COLO829 (cell line): ENCODE measurements at regions not wholly inside any gene's neighbourhood (a gene's known extent, or its start where the extent isn't known, plus 50 kb on each side); places are given as distances from the start of the nearest gene placed in this dataset.
"Not testable (repeated sequence)": the region's sequence is repeated elsewhere in the genome, so short reads cannot be mapped to it uniquely, and the experiment has no call there.

Experiments
- DNase-seq: peaks from one replicate; pipeline ENCODE4 v3.0.0; 2012; ENCODE audit warnings: low spot score

DNA sequence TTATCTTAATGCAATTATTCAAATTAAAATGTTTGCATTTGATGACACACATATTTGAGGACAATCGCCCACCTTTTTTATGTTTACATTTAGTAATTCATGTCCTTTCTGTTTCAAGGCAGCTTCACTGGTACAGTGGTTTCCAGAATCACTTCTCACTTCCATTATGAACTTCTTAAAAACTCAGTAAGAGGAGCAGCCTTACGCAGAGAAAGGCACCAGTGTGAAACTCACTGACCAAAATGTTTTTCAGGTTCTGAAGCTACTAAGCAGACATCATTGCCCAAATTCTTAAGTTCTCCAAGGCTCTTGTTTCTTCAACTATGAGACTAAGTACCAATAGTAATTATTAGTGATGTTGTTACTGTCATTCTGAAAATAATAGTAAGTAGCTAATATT, 353.1 kb upstream of the CXADR start:
- no peak for DNase-seq

DNA sequence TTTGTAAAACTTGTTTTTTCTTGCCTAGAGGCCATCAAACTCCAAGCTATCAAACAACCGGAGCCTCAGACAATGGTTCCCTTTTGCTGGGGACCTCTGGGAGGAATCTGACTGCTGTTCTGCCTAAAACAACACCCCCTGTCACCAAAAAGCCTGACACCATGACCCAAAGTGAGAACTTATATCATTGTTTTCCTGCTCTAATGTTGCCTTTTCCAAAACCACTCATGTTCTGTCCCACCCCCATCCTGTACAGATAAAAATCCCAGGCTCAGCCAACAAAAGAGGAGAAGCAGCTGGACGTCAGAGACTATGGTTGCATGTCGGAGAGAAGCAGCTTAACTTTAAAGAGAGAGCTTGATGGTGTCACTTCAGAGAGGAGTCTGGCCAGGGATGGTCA, 327.2 kb upstream of the CXADR start:
- no peak for DNase-seq

DNA sequence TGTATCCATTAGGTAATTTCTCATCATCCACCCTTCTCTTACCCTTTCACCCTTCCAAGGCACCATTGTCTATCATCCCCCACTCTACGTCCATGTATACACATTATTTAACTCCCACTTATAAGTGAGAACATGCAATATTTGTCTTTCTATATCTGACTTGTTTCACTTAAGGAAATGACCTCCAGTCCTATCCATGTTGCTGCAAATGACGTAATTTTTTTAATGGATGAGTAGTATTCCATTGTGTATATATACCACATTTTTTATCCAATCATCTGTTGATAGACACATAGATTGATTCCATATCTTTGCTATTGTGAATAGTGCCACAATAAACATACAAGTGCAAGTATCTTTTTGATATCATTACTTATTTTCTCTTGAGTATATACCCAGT, 322.9 kb upstream of the CXADR start:
- DNase-seq: no peak

DNA sequence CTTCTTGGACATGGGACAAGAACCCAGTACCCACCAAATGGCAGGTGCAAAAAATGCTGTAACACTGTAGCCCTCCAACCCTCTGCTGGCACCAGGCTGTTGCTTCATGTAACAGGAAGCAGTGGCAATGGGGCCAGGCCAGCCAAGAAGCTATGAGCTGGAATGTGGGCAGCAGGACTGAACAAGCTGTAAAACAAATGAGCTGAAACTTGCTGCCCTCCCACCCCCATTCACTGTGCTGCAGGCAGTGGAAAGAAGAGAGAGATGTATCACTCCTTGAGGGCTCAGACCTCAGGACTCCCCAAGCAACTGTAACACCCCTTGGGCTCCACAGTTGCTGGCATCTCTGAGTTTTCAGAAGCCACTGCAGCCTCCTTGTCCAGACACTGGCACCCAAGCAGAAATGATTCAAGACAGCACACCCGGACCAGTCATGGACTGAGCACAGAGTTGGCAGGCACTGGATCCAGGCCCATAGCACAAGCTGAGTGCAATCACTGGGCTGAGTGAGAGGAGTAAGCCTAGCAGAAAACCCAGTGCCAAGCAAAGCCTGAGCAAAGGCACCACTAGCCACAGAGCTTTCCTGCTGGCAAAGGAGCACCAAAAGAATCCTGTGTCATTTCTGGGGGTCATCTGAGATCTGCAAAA, 321.4 kb upstream of the CXADR start:
- DNase-seq: no peak

DNA sequence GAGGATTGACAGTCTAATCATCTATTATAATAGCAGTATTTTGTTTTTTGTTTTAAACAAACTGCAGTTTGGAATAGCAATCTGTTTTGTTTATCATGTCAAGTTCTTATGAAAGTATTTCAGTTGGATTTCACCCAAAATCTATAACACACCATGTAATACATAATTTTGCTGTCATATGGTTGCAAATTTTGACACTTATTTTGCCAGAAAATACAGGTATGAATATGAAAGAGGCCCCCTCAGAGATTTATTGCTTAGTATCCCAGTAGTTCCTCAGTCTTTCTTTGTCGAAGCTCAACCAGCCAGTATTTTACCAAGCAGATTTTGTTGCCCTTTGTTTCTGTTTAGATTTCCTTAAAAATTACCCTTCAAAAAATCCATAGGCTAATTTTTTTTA, 317.5 kb upstream of the CXADR start:
- no peak for DNase-seq

DNA sequence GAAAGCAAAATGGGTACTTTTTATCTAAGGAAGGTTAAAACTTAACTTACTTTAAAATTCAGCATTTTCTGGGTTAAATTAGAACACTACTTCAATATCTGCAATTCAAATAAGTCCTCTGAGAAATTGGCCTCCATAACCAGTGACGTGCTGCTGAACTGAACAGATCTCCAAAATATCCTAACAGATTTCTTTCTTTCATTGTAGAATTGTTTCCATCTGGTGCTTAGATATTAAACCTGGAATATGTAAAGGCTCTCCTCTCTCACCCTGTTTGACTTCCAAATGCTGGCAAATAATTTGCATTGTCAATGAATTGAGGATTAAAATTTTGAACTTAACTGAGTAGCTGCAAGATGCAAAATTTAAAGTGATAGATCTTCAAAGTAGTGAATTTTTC, 316.9 kb upstream of the CXADR start:
- DNase-seq: no peak

DNA sequence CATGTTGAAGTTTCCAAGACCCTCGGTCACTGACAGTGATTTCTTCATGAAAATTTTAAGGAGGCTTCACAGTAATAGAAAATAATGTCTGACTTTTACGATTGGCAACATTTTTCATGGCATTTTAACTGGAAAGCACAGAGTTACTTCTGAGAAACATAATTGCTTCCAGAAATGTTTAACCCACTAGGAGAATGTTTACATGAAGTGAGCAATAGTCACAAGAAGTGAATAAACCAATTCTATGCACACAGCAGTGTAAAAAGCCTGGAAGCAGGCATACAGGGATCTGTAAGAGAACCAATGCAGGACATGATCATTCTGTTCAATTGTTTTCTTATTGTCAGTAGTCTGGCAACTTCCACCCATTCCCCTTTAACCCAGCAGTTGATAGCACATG, 316.2 kb upstream of the CXADR start:
- DNase-seq: no peak

DNA sequence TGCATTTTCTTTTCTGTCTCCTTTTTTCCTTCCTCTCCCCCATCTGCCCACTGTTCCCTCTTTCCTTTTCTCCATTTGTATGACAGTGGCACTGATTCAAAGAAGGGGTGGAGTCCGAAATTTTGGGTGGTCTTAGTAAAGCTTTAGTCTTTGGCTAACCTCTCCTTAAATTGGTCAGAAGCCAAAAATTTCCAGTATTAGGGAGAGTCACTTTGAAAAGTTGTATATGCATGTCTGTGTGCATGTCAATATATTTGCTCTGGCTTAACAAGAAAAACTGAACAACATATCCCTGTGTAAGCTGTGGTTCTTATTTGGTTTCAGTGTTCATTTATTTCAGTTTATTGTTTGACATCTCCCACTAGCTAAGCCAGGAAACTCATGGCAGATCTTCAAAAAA, 314.8 kb upstream of the CXADR start:
- DNase-seq: no peak

DNA sequence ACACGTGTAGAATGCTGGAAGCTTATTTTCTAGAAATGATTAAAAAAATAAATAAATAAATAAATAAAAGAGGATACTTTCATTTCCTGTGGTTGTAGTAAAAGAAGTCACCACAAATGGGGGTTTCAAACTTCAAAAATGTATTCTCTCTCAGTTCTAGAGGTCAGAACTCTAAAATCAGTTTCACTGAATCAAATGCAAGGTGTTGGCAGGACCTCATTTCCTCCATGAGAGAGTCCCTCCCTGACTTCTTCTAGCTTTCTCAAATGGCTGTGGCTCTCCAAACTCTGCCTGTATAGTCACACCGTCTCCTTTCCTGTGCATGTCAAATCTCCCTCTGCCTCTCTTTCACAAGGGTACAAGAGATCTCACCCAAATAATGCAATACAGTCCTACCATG, 312.6 kb upstream of the CXADR start:
- no peak for DNase-seq

DNA sequence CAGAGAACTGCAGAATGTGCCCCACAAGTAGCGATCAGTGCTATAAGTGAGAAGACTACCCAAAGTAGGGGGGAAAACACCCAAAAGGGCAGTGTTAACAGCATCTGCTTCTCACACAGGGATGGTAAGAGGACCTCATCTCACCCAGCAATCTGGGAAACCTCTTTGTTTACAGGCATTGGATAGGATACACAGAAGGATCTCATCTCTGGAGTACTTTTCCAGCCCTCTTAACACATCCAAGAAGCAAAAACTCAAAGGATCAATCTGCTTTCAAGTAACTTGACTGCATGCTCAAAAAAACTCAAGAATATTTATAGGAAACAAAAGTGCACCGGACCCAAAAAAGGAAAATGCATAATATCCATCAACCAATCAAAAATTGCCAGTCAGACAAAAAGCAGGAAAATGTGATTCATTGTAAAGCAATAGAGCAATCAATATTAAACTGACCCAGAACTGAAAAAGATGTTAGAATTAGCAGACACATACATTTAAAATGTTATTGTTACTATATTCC, 311.0 kb upstream of the CXADR start:
- DNase-seq: no peak

DNA sequence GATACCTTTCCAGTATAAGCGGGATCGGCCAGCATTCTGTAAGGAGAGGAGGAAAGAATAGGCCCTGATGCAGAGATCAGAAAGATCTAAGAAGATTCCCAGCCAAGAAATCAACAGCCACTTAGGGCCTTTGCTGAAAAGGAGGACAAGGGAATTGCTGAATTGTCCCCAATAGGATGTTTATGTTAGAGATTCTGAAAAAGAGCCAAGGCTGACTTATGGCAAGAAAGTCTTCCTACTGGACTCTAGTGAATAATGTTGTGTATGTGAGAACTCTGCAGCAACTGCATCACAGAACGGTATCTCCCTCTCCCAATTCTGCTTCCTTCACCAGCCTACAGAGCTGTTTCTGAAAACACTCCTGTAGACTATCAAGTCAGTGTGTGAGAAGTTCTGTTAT, 298.0 kb upstream of the CXADR start:
- DNase-seq: no peak

DNA sequence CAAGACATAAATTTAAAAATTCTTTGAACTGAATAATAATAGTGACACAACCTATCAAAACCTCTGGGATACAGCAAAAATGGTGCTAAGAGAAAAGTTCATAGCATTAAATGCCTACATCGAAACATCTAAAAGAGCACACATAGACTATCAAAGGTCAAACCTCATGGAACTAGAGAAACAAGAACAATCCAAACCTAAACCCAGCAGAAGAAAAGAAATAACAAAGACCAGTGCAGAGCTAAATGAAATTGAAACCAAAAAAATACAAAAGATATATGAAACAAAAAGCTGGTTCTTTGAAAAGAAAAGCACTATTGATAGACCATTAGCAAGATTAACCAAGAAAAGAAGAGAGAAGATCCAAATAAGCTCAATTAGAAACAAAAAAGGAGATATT, 293.8 kb upstream of the CXADR start:
- DNase-seq: not testable (repeated sequence)

DNA sequence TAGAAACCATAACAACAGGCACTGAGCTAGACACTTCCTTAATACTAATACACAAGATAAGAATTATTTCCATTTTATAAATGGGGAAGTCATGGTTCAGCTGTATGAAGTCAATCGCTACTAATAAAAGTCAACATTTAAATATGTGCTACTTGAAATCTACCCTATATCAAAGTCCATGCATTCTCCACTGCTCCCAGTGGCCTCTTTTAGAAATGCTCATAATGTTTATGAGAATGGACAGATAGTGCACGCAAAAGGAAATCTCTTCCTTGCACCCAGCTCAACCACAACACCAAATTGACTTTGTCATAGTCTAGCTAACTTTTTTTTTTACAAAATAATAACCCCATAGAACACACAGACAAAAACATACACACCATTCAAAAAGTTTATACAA, 281.7 kb upstream of the CXADR start:
- no peak for DNase-seq

DNA sequence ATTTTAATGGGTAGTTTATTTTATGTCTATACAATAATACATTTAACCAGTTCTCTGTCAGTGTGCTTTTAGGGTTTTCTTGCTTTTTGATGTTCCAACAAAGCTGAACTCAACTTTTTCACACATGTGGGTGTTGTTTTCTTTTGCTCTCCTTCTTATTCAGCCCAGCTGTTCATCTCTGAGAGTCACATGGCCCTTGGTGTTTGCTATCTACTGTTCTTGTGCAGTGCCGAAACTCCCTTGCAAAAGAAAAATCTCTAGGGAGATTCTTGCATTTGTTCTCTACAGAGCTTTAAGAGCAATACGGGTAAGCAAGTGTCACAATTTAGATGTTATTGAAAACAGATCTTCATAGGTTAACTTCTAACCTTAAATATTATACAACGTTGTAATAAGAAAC, 281.1 kb upstream of the CXADR start:
- no peak for DNase-seq

DNA sequence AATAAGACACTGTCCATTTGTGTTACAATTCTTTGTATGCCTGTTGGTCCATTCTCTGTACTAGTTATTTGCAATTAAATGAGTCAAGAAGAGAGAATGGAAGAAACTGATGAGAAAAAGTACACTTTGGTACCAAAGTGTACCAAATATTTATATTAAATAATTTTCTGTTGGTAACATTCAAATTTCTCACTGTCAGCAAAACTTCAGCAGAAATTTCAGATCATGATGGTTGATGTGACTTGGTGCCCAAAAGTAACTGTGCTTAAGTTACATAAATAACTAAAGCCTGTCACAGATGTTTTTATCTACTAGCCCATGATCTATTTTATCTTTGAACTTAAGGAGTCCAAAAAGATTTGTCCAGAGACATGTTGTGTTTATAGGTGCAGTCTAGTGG, 274.4 kb upstream of the CXADR start:
- no peak for DNase-seq

DNA sequence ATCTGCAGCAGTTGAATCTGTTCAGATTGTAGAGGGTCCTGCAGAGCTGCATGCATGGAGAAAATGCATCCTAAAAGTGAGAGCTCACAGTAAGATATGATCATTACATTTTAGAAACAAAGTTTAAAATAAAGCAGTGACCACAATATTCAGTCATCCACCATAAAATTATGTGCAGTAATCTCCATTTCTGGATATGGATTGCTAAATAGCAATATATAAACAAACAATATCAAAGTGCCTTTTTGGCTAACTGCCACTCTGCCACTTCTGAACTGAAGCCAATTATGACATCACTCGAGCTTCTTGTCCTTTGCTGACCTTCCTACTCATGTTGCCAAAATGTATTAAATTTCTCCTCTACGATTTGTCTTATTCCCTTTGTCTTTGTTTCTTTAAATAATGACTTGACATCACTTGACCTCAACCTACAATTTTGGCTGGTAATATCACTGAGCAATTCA, 262.0 kb upstream of the CXADR start:
- no peak for DNase-seq

DNA sequence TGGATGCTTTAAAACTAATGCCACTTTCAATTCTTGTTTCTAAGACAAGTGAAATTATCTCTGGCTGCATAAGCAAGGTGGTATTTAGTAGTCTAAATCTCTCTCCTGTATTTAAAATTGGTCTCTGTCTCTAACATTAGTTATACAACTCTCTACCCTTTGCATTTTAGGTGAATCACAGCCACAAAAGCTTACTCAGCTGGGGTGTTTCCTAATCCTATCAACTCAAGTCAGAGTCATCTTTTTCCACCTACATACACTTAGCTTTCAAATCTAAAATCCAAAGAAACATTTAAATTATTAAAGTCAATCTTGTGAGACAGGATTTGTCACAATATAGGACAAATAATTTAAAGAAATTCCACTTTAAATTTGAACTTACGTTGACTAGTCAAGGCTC, 255.1 kb upstream of the CXADR start:
- no peak for DNase-seq

DNA sequence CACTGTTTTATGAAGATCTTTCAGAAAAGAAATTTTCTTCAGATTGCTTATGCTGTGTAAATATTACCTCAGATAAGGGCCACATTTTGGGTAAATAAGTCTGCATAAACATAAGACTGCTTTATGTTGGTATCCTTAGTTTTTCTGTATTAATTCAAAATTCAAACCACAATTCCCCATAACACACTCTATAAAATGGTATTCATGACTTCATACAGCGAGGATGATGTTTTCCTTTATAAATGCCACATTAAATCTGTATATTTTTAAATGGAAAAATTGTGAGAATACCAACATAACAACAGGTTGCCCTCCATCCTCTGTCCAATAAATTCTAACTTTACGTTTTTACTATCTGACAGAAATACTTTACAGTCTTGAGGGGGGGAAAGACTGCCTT, 248.7 kb upstream of the CXADR start:
- DNase-seq: no peak

DNA sequence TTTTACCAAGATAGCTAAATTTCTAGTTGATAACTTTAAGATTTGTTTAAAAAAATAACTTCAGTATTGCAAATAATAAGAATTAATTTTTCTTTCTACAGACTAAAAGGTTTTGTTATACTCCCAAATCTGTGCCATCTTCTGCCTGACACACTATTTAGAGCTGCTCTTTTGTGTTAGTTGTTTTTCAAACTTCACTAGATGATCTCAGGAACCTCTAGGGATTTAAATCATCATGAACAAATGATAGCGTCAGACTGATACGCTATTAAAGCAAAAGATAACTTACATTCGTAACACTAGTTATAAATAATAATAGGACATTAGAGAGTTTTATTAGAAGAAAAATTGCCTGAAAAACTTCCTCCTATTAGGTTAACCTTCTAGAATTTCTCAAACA, 243.1 kb upstream of the CXADR start:
- no peak for DNase-seq

DNA sequence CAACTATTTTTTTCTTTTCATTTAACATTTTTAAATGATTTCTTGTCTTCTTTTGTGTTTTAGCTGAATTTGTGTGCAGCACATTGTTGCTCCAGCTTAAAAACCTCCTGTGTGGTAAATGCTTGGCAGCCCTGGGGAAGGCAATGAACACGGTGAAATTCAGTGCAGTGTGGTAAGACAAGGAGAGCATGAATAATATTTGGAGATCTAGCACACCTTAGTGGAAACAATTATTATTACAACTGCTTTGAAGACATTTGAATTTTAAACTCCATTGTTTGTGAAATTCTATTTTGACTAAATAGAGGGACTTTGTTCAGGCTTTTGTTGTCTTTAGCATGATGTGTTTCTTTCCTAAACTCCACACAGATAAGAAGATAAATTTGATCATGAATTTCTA, 242.6 kb upstream of the CXADR start:
- DNase-seq: peak; percentile 57

DNA sequence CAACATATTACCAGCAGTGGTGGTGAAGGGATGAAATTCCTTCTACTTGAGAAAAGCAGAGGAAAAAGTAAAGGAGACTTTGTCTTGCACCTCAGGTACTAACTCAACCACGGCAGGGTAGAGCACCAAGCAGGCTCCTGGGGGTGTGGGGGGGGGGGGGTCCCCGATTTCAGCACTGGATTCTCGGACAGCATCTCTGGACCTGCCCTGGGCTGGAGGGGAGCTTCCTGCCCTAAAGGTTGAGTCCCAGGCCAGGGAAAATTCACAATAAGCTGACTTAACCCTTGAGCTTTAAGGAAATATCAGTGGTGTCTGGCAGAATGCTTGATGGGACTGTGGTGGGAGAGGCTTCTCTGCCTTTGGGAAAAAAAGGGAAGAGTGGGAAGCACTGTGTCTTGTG, 233.2 kb upstream of the CXADR start:
- no peak for DNase-seq

DNA sequence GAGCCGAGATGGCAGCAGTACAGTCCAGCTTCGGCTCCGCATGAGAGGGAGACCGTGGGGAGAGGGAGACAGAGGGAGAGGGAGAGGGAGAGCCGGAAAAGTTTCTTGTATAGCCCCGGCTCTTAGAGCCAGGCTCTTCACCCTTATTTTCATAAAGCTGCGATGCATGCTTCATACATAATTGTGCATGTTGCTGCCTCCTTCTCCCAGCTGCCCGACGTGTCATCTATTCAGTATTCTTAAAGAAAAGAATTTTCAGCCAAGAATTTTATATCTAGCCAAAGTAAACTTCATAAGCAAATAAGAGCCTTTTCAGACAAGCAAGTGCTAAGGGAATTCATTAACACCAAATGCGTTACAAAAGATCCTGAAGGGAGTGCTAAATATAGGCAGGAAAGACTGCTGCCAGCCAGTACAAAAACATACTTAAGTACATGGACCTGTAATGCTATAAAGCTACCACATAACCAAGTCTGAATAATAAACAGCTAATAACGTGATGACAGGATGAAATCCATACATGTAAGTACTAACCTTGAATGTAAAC, 219.8 kb upstream of the CXADR start:
- DNase-seq: not testable (repeated sequence)

DNA sequence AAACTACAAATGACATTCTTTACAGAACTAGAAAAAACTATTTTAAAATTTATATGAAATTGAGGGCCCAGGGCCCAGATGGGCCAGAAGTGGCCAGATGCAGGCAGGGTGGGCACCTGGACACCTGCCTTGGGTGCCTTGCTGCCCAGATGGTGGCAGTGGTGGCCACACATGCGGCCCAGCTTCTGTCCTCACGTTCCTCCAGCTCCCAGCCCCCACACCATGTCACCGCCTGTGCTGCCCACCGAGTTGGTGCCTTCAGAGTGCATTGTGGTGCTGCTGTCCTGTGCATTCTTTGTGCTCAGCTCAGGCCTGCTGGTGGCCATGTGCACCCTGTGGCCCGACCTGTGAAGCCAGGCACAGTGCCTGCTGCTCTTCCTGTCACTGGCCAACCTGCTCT, 216.8 kb upstream of the CXADR start:
- DNase-seq: no peak

DNA sequence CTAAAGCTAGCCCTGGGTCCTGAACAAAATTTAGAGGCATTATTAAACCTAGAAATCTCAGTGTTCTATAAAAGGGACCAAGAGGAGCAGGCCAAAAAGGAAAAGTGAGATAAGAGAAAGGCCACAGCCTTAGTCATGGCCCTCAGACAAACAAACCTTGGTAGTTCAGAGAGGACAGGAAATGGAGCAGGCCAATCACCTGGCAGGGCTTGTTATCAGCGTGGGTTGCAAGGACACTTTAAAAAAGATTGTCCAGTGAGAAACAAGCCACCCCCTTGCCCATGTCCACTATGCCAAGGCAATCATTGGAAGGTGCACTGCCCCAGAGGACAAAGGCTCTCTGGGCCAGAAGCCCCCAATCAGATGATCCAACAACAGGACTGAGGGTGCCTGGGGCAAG, 213.3 kb upstream of the CXADR start:
- DNase-seq: not testable (repeated sequence)
